Kidney capillary endothelial cell (primary cell): ENCODE measurements at regions not wholly inside any gene's neighbourhood (a gene's known extent, or its start where the extent isn't known, plus 50 kb on each side); places are given as distances from the start of the nearest gene placed in this dataset.
A peak's percentile ranks its signal among the peaks of the same experiment; 100 is the strongest.

Source experiments
- DNase-seq: peaks from one replicate; pipeline ENCODE4 v3.0.0-alpha.2; 2018; ENCODE audit warnings: low spot score

- DNase-seq: no peak
Observed at GRCh38 chr12:95607642-95608041, 56.4 kb upstream of the USP44 start.

DNA sequence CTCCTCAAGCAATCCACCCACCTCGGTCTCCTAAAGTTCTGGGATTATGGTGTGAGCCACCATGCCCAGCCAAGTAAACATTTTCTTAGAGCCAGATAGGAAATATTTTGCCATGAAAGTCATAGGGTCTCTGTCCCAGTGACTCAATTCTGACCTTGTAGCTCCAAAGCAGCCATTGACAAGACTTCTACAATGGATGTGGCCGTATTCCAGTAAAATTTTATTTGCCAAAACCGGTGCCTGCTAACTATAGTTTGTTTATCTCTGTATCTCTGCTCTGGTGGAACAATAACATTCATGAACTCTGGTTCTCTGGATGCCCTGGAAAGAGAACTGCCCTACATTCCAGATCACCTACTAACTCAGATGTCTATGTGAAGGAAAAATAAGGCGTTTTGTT, 54.6 kb upstream of the USP44 start:
- no peak for DNase-seq

GRCh38 chr12:95605087-95605486, 53.8 kb upstream of the USP44 start:
- DNase-seq: peak; percentile 59

DNA sequence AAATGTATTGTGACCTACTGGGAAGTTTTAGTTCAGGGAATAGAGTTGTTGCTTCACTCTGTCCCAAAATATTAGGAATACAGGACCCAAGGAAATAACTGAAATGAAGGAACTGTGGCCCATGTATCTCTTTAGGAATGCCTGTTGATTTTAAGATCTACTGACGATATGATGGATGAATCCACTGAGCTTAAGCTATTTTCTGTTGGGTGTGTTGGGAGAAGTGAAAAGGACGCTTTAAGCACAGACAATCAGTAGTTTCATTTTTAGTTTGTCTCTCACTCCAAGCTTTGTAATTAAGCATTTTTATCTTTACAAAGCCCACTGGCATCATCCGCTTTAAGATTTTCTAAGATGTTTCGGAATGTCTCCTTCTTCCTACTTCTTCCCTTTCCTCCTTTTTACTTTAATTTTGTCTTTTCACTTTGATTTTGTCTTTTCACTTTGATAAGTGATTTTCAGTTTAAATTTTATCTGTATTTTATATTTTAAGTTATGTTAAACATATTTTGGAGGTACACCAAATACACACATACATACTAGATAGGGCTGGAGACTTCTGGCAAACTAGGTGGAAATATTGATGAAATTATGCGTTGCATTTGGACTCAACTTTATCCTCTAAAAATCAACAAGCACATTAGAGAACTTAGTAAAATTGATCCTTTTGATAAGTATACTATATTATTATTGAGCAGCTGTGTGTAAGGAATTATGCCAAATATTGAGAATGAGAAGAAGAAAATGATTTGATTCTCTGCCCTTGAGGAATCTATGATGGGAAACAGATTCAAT, 52.3 kb upstream of the USP44 start:
- no peak for DNase-seq

GRCh38 chr12:95601091-95601961, 50.0 kb upstream of the USP44 start:
- no peak for DNase-seq
